GM12878 (cell line): ENCODE measurements at regions not wholly inside any gene's neighbourhood (a gene's known extent, or its start where the extent isn't known, plus 50 kb on each side); places are given as distances from the start of the nearest gene placed in this dataset.

ENCODE experiments used
- ATAC-seq: fragments of 200-7000 bp; cut with Tn5 transposase; 3 replicates; pipeline ENCODE4 v1.9.1; 2020; ENCODE audit warnings: mild to moderate bottlenecking, moderate library complexity
- BruUV-seq: library from RNA; stranded (reverse); fragments of 400-500 nt; replicated peaks from 2 replicates; lab custom pipeline; 2021; lab: Mats Ljungman, UMichigan
- CTCF ChIA-PET: fragments of 300-600 bp; sonication (Branson Sonifier 250); formaldehyde crosslinking; extraction: SDS; loops from one replicate; lab custom pipeline; 2021; ENCODE audit warnings: inconsistent platforms; lab: Yijun Ruan, JAX
- POLR2A ChIA-PET: fragments of 350-600 bp; formaldehyde crosslinking; extraction: SDS; loops from one replicate; lab custom pipeline; 2021; ENCODE audit warnings: inconsistent platforms; lab: Charles Lee
- RAD21 ChIA-PET: fragments of 300-600 bp; sonication (Branson Sonifier 250); formaldehyde crosslinking; loops from one replicate; lab custom pipeline; 2023; ENCODE audit warnings: antibody characterized with exemption; ENCODE audit not compliant: unreplicated experiment; lab: Charles Lee
- SMC1A ChIA-PET: fragments of 300-600 bp; sonication (Branson Sonifier 250); formaldehyde crosslinking; loops from one replicate; lab custom pipeline; 2023; ENCODE audit not compliant: unreplicated experiment, uncharacterized antibody; lab: Charles Lee
- DNase-seq: peaks from one replicate; pipeline ENCODE4 v3.0.0-alpha.2; 2011; ENCODE audit warnings: low read depth, low spot score
- FAIRE-seq: peaks from 3 replicates; lab custom pipeline; 2011; peaks lifted over from hg19 to GRCh38; lab: Jason Lieb, UNC
- H2AFZ ChIP-seq: 2 replicates; pipeline ENCODE4 v1.6.0; 2011; ENCODE audit warnings: low read depth, low read length, control low read depth; ENCODE audit not compliant: control insufficient read depth
- H3K27ac ChIP-seq: 2 replicates; pipeline ENCODE4 v1.5.1; 2011; ENCODE audit warnings: control low read depth; ENCODE audit not compliant: control insufficient read depth, insufficient read depth
- H3K27me3 ChIP-seq, 2 experiments: replicated peaks in 1 of 2; 2 replicates each; pipeline versions ENCODE4 v1.6.0 to v1.6.1; 2011; ENCODE audit warnings: low read length in 1 of 2; ENCODE audit not compliant: control insufficient read depth in 2 of 2, insufficient read depth in 2 of 2
- H3K36me3 ChIP-seq, 2 experiments: 2 replicates each; pipeline ENCODE4 v1.5.1; 2011; ENCODE audit warnings: low read length in 1 of 2; ENCODE audit not compliant: control insufficient read depth in 2 of 2, insufficient read depth in 2 of 2
- H3K4me1 ChIP-seq: 2 replicates; pipeline ENCODE4 v1.6.1; 2011; ENCODE audit warnings: mild to moderate bottlenecking, low read length, moderate library complexity, mixed read lengths; ENCODE audit not compliant: control insufficient read depth, insufficient read depth
- H3K4me2 ChIP-seq: 2 replicates; pipeline ENCODE4 v1.6.0; 2011; ENCODE audit warnings: control low read depth; ENCODE audit not compliant: control insufficient read depth, insufficient read depth
- H3K4me3 ChIP-seq: fragments of 200-600 bp; sonication (generic); 2 replicates; pipeline ENCODE4 v1.5.1; 2016
- H3K79me2 ChIP-seq: 2 replicates; pipeline ENCODE4 v1.6.0; 2011; ENCODE audit warnings: low read length; ENCODE audit not compliant: control insufficient read depth, insufficient read depth
- H3K9ac ChIP-seq: 2 replicates; pipeline ENCODE4 v1.8.0; 2011; ENCODE audit warnings: low read length, control low read depth, mixed read lengths; ENCODE audit not compliant: control insufficient read depth, insufficient read depth
- H3K9me3 ChIP-seq: replicated peaks from 3 replicates; pipeline ENCODE4 v1.5.1; 2011; ENCODE audit warnings: mild to moderate bottlenecking, low read length; ENCODE audit not compliant: control insufficient read depth, insufficient read depth
- H4K20me1 ChIP-seq: 2 replicates; pipeline ENCODE4 v1.6.0; 2011; ENCODE audit not compliant: control insufficient read depth, insufficient read depth
- ASH2L ChIP-seq: fragments of 300-600, 200-600 bp; sonication (generic); IDR thresholded peaks from 2 replicates; pipeline ENCODE4 v1.6.1; 2017; ENCODE audit warnings: low read depth, mild to moderate bottlenecking, borderline replicate concordance
- BCL11A ChIP-seq: IDR thresholded peaks from 2 replicates; pipeline ENCODE4 v1.6.1; 2011; ENCODE audit warnings: low read depth, low read length
- CBFB ChIP-seq: IDR thresholded peaks from 2 replicates; pipeline ENCODE4 v1.6.1; 2016; ENCODE audit warnings: antibody characterized with exemption, low read depth
- CHD4 ChIP-seq: fragments of 200-600 bp; sonication (generic); IDR thresholded peaks from 2 replicates; pipeline ENCODE4 v1.6.1; 2016; ENCODE audit warnings: mild to moderate bottlenecking
- IKZF2 ChIP-seq, 2 experiments: fragments of 450-650 bp; IDR thresholded peaks; 2 replicates each; pipeline ENCODE4 v1.6.1; 2017; ENCODE audit warnings: mild to moderate bottlenecking in 2 of 2, moderate library complexity in 2 of 2
- MEF2B ChIP-seq: fragments of 450-650 bp; IDR thresholded peaks from 2 replicates; pipeline ENCODE4 v1.6.1; 2018; ENCODE audit warnings: mild to moderate bottlenecking, moderate library complexity; ENCODE audit not compliant: partially characterized antibody, poor library complexity, severe bottlenecking
- NBN ChIP-seq: fragments of 450-650 bp; IDR thresholded peaks from 2 replicates; pipeline ENCODE4 v1.6.1; 2016
- NFYB ChIP-seq: IDR thresholded peaks from 2 replicates; pipeline ENCODE4 v1.6.1; 2011; ENCODE audit warnings: low read depth, mild to moderate bottlenecking, low read length, improper control_type of control experiment, moderate library complexity; ENCODE audit not compliant: insufficient read depth
- PML ChIP-seq: IDR thresholded peaks from 2 replicates; pipeline ENCODE4 v1.6.1; 2012; ENCODE audit warnings: low read length, inconsistent platforms
- RAD51 ChIP-seq: fragments of 450-650 bp; IDR thresholded peaks from 2 replicates; pipeline ENCODE4 v1.6.1; 2016; ENCODE audit warnings: moderate library complexity, mild to moderate bottlenecking, inconsistent platforms
- RB1 ChIP-seq: fragments of 450-650 bp; formaldehyde crosslinking; IDR thresholded peaks from 2 replicates; pipeline ENCODE4 v1.6.1; 2017; ENCODE audit warnings: mild to moderate bottlenecking, borderline replicate concordance
- RELA ChIP-seq: fragments of 450-650 bp; IDR thresholded peaks from 2 replicates; pipeline ENCODE4 v1.8.0; 2014; ENCODE audit warnings: borderline replicate concordance; ENCODE audit not compliant: partially characterized antibody
- SUZ12 ChIP-seq: fragments of 200-600 bp; sonication (generic); IDR thresholded peaks from one replicate; pipeline ENCODE4 v1.6.1; 2018; ENCODE audit warnings: antibody characterized with exemption, mild to moderate bottlenecking; ENCODE audit not compliant: unreplicated experiment
- TCF3 ChIP-seq: IDR thresholded peaks from 2 replicates; pipeline ENCODE4 v1.6.1; 2012; ENCODE audit warnings: low read depth, mild to moderate bottlenecking, low read length, borderline replicate concordance; ENCODE audit not compliant: insufficient read depth
- YY1 ChIP-seq: IDR thresholded peaks from 2 replicates; pipeline ENCODE4 v1.6.1; 2011; ENCODE audit warnings: low read depth, mild to moderate bottlenecking, low read length
- WGBS: methylation state at CpG from one replicate; pipeline ENCODE4 v1.1.6; 2016; ENCODE audit warnings: low lambda C conversion rate; ENCODE audit not compliant: insufficient replicate concordance, insufficient coverage; ENCODE audit errors: missing lambda C conversion rate; 5-methylcytosine and 5-hydroxymethylcytosine counted together
- in situ Hi-C: fragments of 300-500 bp; cut with MboI; formaldehyde crosslinking; loops from 9 replicates; pipeline ENCODE4 v1.14.3; 2018; ENCODE audit warnings: mixed read lengths
- intact Hi-C: fragments of 100-400 bp; cut with micrococcal nuclease; formaldehyde crosslinking; loops from one replicate; pipeline ENCODE4 v1.14.2; 2022; ENCODE audit not compliant: unreplicated experiment
- TF ChIP-seq, protein P1 (sequence below): fragments of 450-650 bp; IDR thresholded peaks from 2 replicates; pipeline ENCODE4 v1.6.1; 2014; ENCODE audit warnings: mild to moderate bottlenecking
- TF ChIP-seq, protein P2 (sequence below): fragments of 450-650 bp; IDR thresholded peaks from 2 replicates; pipeline ENCODE4 v1.6.1; 2016; ENCODE audit warnings: mild to moderate bottlenecking, moderate library complexity, borderline replicate concordance

DNA sequence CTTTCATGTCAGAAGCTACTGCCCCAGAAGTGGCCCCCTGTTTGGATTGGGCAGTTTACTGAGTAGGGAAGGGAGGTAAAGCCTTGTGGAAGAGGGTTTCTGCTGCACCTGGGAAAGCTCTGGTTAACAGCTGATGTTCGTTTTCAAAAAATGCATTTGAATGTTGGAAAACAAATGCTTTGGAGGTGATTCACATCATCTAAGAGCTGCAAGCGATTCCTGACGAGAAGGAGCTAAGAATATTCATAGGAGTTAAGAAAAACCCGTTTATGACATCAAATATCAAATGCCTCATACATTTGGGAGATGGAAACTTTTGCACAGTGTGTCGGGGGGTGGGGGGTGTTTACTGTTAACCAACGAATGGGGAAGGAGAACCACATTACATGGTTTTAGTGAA is 183.8 kb upstream of the NR2F2 start:
- DNase-seq (no peak), FAIRE-seq (no peak), ATAC-seq (no peak)
- SMC1A ChIA-PET: interaction anchor here (0.7 to 1.5 kb wide), 4 partner anchors 11 to 181 kb away, joined by 3 to 5 read pairs (median 3); no protein-coding TSS in a partner anchor
- Histone ChIP-seq H4K20me1 (no peaks in the 10 kb centered on the region), H3K9ac (no peak overlapping the region), H3K4me2 (no peak overlapping the region), H2AFZ (no peak overlapping the region), H3K36me3 (no peaks in the 10 kb centered on the region), H3K27me3 (no peaks in the 10 kb centered on the region), H3K79me2 (no peaks in the 10 kb centered on the region), H3K4me1 (no peaks in the 10 kb centered on the region), H3K27ac (no peak overlapping the region), H3K9me3 (no peaks in the 10 kb centered on the region; the same call in none of the 3 replicates), H3K4me3 (no peak overlapping the region)
- in situ Hi-C loops: no loop called here
- POLR2A ChIA-PET: interaction anchor here (0.6 to 0.7 kb wide), 2 partner anchors 56 to 174 kb away, joined by 3 read pairs; no protein-coding TSS in a partner anchor
- TF ChIP-seq, protein P1, sequence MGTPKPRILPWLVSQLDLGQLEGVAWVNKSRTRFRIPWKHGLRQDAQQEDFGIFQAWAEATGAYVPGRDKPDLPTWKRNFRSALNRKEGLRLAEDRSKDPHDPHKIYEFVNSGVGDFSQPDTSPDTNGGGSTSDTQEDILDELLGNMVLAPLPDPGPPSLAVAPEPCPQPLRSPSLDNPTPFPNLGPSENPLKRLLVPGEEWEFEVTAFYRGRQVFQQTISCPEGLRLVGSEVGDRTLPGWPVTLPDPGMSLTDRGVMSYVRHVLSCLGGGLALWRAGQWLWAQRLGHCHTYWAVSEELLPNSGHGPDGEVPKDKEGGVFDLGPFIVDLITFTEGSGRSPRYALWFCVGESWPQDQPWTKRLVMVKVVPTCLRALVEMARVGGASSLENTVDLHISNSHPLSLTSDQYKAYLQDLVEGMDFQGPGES: no peak
- TF ChIP-seq ASH2L (no peak), TCF3 (no peak), CHD4 (no peak), NFYB (no peak), RELA (no peak), RAD51 (no peak), RB1 (no peak), BCL11A (no peak), CBFB (no peak), NBN (no peak), PML (no peak), YY1 (no peak), MEF2B (no peak), SUZ12 (no peak), IKZF2 (IDR thresholded peaks at IDR 0.05) (no peak)
- TF ChIP-seq, protein P2, sequence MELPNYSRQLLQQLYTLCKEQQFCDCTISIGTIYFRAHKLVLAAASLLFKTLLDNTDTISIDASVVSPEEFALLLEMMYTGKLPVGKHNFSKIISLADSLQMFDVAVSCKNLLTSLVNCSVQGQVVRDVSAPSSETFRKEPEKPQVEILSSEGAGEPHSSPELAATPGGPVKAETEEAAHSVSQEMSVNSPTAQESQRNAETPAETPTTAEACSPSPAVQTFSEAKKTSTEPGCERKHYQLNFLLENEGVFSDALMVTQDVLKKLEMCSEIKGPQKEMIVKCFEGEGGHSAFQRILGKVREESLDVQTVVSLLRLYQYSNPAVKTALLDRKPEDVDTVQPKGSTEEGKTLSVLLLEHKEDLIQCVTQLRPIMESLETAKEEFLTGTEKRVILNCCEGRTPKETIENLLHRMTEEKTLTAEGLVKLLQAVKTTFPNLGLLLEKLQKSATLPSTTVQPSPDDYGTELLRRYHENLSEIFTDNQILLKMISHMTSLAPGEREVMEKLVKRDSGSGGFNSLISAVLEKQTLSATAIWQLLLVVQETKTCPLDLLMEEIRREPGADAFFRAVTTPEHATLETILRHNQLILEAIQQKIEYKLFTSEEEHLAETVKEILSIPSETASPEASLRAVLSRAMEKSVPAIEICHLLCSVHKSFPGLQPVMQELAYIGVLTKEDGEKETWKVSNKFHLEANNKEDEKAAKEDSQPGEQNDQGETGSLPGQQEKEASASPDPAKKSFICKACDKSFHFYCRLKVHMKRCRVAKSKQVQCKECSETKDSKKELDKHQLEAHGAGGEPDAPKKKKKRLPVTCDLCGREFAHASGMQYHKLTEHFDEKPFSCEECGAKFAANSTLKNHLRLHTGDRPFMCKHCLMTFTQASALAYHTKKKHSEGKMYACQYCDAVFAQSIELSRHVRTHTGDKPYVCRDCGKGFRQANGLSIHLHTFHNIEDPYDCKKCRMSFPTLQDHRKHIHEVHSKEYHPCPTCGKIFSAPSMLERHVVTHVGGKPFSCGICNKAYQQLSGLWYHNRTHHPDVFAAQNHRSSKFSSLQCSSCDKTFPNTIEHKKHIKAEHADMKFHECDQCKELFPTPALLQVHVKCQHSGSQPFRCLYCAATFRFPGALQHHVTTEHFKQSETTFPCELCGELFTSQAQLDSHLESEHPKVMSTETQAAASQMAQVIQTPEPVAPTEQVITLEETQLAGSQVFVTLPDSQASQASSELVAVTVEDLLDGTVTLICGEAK: no peak
- CTCF ChIA-PET: interaction anchor here (0.9 to 1.0 kb wide), 2 partner anchors 12 to 16 kb away, joined by 3 read pairs; no protein-coding TSS in a partner anchor
- intact Hi-C loops: no loop called here
- 5% methylated on average over 6 of the region's 6 CpGs for WGBS
- RAD21 ChIA-PET: interaction anchor here (0.6 to 0.9 kb wide), 2 partner anchors 181 to 246 kb away, joined by 3 to 5 read pairs; no protein-coding TSS in a partner anchor
- BruUV-seq: no TSS peak
